ENCODE measurements at regions not wholly inside any gene's neighbourhood (a gene's known extent, or its start where the extent isn't known, plus 50 kb on each side); places are given as distances from the start of the nearest gene placed in this dataset.

- TF ChIP-seq CTCF (IDR thresholded peaks at IDR 0.05; ENCODE audit: low read depth, low read length, poor library complexity, severe bottlenecking) = no peak
- no peak for TF ChIP-seq EZH2phosphoT487 (IDR thresholded peaks at IDR 0.05; ENCODE audit: borderline replicate concordance, low read length)
These were observed 466.9 kb downstream of the CD83 start for GRCh38 chr6:14584450-14584849.
